Brain microvascular endothelial cell (primary cell): ENCODE measurements at regions not wholly inside any gene's neighbourhood (a gene's known extent, or its start where the extent isn't known, plus 50 kb on each side); places are given as distances from the start of the nearest gene placed in this dataset.
"Not testable (repeated sequence)": the region's sequence is repeated elsewhere in the genome, so short reads cannot be mapped to it uniquely, and the experiment has no call there.

Experiments used
- DNase-seq: peaks from one replicate; pipeline ENCODE4 v3.0.0-alpha.2; 2020
- H3K27ac ChIP-seq: fragments of 250-450 bp; sonication (Bioruptor Pico); 2 replicates; pipeline ENCODE4 v1.5.1; 2020; ENCODE audit warnings: mild to moderate bottlenecking, moderate library complexity
- H3K27me3 ChIP-seq: fragments of 250-450 bp; sonication (Bioruptor Pico); replicated peaks from 2 replicates; pipeline ENCODE4 v1.5.1; 2020; ENCODE audit warnings: mild to moderate bottlenecking
- H3K36me3 ChIP-seq: fragments of 250-450 bp; sonication (Bioruptor Pico); replicated peaks from 2 replicates; pipeline ENCODE4 v1.5.1; 2020; ENCODE audit warnings: mild to moderate bottlenecking
- H3K4me3 ChIP-seq: 2 replicates; pipeline ENCODE4 v1.5.1; 2011; ENCODE audit warnings: low read depth, mild to moderate bottlenecking, control low read depth, low read length, moderate library complexity
- in situ Hi-C: cut with HindIII; loops from 2 replicates; pipeline ENCODE4 v1.10.0; 2017; ENCODE audit warnings: low sequenced_read_pairs, low pct_ligation_motif_present
- TF ChIP-seq, protein P1 (sequence below): IDR thresholded peaks from 2 replicates; pipeline ENCODE4 v1.5.1; 2011; ENCODE audit warnings: low read depth, mild to moderate bottlenecking, moderate library complexity, low read length, control low read depth, inconsistent platforms; ENCODE audit errors: missing control alignments

DNA sequence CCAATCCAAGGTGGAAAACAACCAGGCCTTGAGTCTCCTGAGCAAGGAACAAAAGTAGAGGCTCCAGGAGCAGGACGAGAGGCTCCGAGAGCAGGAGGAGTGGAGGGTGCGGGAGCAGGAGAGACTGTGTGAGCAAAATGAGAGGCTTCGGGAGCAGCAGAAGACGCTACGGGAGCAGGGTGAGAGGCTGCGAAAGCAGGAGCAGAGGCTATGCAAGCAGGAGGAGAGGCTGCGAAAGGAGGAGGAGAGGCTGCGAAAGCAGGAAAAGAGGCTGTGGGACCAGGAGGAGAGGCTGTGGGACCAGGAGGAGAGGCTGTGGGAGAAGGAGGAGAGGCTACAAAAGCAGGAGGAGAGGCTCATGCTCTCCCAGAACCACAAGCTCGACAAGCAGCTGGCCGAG lies 60.3 kb upstream of the UBE2Q2 start:
- Histone ChIP-seq H3K4me3 (no peak overlapping the region), H3K27ac (no peak overlapping the region), H3K36me3 (no peaks in the 10 kb centered on the region), H3K27me3 (peaks cover 8% of the 10 kb centered on the region)
- no peak for DNase-seq
- TF ChIP-seq, protein P1, sequence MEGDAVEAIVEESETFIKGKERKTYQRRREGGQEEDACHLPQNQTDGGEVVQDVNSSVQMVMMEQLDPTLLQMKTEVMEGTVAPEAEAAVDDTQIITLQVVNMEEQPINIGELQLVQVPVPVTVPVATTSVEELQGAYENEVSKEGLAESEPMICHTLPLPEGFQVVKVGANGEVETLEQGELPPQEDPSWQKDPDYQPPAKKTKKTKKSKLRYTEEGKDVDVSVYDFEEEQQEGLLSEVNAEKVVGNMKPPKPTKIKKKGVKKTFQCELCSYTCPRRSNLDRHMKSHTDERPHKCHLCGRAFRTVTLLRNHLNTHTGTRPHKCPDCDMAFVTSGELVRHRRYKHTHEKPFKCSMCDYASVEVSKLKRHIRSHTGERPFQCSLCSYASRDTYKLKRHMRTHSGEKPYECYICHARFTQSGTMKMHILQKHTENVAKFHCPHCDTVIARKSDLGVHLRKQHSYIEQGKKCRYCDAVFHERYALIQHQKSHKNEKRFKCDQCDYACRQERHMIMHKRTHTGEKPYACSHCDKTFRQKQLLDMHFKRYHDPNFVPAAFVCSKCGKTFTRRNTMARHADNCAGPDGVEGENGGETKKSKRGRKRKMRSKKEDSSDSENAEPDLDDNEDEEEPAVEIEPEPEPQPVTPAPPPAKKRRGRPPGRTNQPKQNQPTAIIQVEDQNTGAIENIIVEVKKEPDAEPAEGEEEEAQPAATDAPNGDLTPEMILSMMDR, result no peak
- in situ Hi-C loops, result no loop called here

DNA sequence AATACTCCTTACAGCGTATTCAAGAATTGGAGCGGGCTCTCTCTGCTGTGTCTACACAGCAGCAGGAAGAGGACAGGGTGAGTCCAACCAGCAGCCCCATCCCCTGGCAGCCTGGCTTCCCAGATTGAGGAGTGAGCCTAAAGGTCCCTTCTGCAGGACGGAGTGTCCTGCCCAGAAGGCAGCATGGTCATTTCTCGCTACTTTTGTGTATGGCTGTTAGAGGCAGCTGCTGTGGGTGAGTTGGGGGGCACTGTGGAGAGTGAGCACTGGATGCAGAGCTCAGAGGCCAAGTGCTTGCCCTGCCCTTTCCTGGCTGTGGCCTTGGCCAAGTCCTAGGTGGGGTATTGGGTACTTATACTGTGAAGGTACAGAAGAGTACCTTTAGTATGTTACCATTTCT lies 62.3 kb upstream of the UBE2Q2 start:
- DNase-seq, H3K27me3 ChIP-seq, H3K36me3 ChIP-seq, in situ Hi-C loops, H3K4me3 ChIP-seq, H3K27ac ChIP-seq: not testable (repeated sequence)

DNA sequence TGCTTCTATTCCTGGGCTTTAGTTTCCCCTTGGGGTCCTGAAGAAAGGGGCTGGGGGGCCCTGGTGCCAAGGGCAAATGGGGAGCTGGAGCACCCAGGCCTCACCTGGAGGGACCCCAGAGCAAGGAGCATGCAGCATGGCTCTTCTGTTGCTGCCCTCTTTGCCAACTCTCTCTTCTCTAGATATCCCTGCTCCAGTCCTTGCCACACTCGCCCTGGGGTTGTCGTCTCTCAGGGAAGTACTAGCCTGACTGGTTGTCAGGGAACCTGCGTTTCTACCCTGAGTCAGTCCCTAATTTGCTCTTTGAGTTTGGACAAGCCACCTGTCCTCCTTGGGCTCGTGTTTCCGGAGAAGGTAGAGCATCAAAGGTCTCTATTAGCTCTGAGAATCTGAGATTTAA lies 63.7 kb upstream of the UBE2Q2 start:
- Histone ChIP-seq H3K27ac (no peak overlapping the region), H3K27me3 (no peaks in the 10 kb centered on the region), H3K4me3 (no peak overlapping the region), H3K36me3 (no peaks in the 10 kb centered on the region)
- TF ChIP-seq, protein P1, result no peak
- in situ Hi-C loops, result no loop called here
- no peak for DNase-seq

DNA sequence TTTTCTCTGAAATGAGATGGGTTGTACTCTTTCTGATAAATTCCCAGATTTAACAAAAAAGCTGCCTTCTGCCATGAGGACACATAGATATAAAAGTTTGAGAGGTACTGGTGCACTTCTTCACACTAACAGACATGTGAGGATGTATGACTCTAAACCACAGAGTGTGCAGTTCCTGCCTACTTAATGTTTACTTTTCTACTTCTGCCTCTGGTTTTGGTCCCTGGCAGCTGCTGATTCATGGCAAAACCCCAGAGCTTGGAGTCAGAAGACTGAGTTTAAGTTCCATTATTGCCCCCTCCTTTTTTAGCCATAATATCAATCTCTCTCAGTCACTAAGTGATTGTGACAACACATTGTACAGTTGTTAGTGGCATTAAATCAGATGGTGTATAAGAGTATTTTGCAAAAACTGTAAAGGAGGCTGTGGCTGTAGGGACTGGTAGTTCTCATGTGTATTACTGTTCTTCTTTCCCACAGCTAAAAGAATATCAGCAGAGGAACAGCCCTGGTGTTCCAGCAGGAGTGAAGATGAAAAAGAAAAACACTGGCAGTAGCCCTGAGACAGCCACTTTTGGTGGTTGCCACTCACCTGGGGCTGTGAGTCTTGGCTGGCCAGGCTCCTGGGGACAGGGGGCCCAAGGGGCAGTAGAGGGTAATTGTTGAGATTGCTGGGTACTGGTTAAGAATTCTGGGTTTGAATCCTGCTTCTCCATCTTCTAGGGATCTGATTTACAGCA lies 64.4 kb upstream of the CSPG4 start:
- H3K27ac ChIP-seq, result peak overlapping the region; percentile 62
- in situ Hi-C loops, H3K36me3 ChIP-seq, H3K27me3 ChIP-seq, H3K4me3 ChIP-seq: not testable (repeated sequence)
- DNase-seq, result peak; percentile 75

DNA sequence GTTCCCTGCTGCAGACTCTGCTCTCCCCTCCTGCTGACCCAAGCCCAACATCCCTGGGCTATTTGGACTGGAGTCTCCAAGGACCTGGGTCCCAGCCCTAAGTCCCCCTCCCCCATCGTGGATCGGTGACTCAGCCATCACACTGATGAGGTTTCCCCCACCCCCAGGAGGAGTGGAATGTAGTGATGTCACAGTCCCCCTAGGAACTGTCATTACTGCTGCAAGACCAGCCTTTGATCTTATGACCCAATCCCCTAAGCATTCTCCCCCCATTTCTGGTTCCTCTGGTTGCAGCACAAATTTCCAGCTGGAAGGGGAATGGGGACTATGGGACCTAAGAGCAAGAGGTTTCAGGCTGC lies 63.4 kb upstream of the CSPG4 start:
- Histone ChIP-seq H3K27ac (no peak overlapping the region), H3K27me3 (no peaks in the 10 kb centered on the region), H3K4me3 (no peak overlapping the region), H3K36me3 (no peaks in the 10 kb centered on the region)
- TF ChIP-seq, protein P1, result no peak
- DNase-seq, result peak; percentile 57
- in situ Hi-C loops, result no loop called here

DNA sequence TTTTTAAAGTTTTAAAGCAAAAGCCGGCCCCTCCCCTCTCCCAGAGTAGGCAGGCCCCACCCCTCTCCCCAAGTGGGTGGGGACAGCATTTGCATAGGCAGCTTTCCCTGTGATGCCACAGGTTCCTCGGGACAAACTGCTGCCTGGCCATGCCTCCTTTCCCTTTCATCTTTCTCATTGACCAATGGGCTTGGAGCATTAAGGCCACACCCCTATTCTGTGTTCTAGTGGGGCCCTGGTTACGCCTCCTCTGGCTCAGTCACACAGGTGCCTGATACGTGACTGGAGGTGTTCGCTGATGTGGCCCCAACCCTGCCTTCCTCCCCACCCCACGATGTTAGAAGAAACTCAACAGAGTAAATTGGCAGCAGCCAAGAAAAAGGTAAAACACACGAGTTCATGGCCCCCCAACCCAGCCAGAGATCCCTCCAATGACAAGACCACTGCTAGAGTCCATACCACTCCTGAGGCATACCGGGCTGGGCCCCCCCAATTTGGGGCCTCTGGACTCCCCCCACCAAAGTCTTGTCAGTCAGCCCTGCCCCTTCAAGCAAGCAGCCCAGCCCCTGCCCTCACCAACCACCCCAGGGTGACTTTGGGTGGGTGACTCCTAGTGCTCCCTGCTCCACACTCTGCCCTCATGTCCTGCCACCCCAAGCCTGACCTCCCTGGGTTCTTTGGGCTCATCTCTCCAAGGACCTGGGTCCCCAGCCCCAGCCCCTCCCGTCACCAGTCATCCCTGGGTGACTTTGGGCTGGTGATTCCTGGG lies 62.8 kb upstream of the CSPG4 start:
- no peaks in the 10 kb centered on the region for H3K36me3 ChIP-seq
- no peak overlapping the region for H3K27ac ChIP-seq
- in situ Hi-C loops, result no loop called here
- H3K4me3 ChIP-seq, result no peak overlapping the region
- no peaks in the 10 kb centered on the region for H3K27me3 ChIP-seq
- TF ChIP-seq, protein P1, result no peak
- no peak for DNase-seq

DNA sequence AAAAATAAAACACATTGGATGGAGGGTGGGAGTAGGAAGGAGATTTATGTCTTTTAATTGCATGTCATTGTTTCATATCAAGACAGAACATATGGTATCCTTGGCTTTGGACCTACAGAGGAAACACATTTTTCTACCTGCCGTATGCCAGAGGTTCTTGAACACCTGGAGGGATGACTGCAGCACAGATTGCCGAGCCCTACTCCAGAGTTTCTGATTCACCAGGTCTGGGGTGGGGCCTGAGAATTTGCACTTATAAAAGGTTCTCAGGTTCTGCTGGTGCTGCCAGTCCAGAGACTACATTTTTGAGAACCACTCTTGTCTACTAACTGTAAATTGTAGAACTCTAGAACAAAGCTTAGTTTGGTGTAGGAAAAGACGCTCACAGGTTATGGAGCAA lies 61.3 kb upstream of the CSPG4 start:
- H3K27ac ChIP-seq, H3K36me3 ChIP-seq, H3K27me3 ChIP-seq, H3K4me3 ChIP-seq, DNase-seq, in situ Hi-C loops: not testable (repeated sequence)

DNA sequence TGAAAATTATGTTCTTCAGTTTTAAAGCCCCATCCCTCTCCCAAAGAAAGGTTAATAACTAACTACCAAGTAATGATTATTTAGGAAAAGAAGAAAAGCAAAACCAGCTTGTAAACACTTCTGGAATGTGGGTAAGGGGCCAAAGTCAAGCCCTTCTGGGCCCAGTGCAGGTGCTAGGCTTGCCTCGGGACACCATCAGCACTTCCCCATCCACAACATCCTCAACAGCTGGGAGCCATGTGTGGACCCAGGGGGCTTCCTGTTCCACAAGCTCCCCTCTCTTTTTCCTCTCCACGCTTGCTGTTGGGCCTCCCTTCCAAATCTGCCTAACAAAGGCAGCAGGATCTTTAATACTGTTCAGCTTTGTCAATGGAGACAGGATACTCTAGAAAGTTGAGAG lies 58.4 kb upstream of the CSPG4 start:
- not testable (repeated sequence) for DNase-seq

More for the DNA sequence above, 58.4 kb upstream of the CSPG4 start:
- in situ Hi-C loops, H3K36me3 ChIP-seq, H3K4me3 ChIP-seq, H3K27me3 ChIP-seq, H3K27ac ChIP-seq: not testable (repeated sequence)
